VCaP (cell line): ENCODE measurements at regions not wholly inside any gene's neighbourhood (a gene's known extent, or its start where the extent isn't known, plus 50 kb on each side); places are given as distances from the start of the nearest gene placed in this dataset.
"Not testable (repeated sequence)": the region's sequence is repeated elsewhere in the genome, so short reads cannot be mapped to it uniquely, and the experiment has no call there.

ENCODE experiments used
- H3K27ac ChIP-seq: fragments of 450-650 bp; 2 replicates; pipeline ENCODE4 v1.5.1; 2017
- TF ChIP-seq, protein P1 (sequence below): fragments of 450-650 bp; conservative IDR thresholded peaks from 2 replicates; pipeline ENCODE4 v1.5.1; 2017; ENCODE audit warnings: mild to moderate bottlenecking, moderate library complexity

DNA sequence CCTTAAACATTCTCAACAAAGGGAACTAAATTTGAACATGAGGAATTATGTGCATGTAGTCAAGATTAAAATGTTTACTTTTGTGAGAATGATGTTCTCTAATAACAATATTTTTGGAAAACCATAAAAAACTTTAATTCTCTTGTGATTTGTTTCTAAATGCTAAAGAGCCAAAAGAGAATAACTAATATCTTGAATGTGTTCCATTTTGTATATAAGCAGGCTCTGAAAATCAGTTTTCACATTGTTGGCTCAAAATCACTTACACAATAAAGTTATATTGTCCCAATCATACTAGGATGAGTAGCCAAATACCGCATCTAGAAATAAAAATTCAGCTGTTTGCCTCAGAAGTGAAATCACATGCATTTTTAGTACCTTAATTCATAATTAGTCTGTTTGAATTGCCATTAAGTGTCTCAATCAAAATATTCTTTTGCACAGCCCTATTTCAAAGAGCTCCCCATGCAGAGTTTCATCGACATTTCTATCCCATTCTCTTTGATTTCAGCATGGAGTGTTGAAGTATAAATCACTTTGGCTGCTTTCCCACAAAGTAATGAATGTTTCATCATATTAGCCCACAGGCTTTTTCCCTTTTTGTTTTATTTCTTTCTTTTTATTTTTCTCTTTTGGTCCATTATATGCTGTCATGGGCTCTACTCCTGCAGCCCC, 420.3 kb upstream of the POM121L12 start:
- TF ChIP-seq, protein P1, sequence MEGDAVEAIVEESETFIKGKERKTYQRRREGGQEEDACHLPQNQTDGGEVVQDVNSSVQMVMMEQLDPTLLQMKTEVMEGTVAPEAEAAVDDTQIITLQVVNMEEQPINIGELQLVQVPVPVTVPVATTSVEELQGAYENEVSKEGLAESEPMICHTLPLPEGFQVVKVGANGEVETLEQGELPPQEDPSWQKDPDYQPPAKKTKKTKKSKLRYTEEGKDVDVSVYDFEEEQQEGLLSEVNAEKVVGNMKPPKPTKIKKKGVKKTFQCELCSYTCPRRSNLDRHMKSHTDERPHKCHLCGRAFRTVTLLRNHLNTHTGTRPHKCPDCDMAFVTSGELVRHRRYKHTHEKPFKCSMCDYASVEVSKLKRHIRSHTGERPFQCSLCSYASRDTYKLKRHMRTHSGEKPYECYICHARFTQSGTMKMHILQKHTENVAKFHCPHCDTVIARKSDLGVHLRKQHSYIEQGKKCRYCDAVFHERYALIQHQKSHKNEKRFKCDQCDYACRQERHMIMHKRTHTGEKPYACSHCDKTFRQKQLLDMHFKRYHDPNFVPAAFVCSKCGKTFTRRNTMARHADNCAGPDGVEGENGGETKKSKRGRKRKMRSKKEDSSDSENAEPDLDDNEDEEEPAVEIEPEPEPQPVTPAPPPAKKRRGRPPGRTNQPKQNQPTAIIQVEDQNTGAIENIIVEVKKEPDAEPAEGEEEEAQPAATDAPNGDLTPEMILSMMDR, result no peak
- no peak overlapping the region for H3K27ac ChIP-seq

DNA sequence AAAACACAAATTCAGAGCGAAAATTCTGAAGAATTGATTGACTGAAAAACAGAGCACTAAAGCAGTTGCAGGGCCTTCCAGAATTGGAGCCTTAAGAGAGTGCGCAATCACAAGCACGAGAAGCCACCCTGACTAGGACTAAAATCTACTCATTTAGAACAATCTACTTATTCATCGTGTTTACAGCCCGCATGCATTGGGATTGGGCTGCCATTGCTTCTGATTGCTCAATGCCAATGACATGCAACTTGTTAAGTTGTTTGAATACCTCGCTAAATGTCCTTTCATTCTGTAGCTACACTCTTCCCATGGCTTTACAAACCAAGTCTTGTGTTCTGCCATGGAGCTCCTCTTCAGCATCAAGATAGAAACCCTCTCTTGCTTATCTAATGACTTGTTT, 425.9 kb upstream of the POM121L12 start:
- H3K27ac ChIP-seq, result no peak overlapping the region
- TF ChIP-seq, protein P1, result no peak

DNA sequence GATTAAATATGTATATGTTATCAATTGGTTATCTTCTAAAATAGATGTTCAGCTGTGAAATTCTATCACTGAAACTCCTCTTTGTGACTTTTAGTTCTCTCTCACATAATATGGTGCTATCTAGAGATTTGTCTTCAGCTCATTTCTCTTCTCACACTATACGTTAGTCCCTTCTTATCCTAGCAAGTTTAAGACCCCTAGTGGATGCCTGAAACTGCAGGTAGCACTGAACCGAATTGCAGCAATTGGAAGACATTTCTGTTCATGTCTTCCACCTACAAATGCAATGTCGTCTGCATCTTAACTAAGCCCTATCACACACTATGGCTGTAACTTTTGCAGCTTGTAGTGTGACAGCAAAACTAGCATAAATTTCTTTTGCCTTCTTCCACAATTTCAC, 442.7 kb upstream of the POM121L12 start:
- TF ChIP-seq, protein P1, result 0 out of 2 replicates have a peak, but pooled peaks have one; percentile 33
- no peak overlapping the region for H3K27ac ChIP-seq

DNA sequence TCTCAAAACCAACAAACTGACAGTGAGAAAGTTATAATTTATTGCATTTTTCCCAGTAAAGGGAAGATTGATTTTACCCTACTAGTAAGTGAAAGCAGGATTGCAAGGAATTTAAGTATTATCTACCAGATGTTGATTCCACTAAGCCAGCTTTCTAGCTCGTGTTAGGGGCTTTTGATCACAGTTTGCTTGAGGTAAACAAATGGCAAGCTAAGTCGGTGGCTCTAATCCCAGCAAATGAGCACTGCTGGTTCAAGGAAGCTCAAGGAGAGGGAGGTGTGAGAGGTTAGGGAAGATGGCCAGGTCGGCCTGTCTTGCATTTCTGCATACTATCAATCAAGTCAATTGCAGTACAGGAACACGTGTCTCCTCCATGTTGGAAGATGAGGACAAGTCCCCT, 448.7 kb upstream of the POM121L12 start:
- TF ChIP-seq, protein P1, result no peak
- H3K27ac ChIP-seq, result no peak overlapping the region

DNA sequence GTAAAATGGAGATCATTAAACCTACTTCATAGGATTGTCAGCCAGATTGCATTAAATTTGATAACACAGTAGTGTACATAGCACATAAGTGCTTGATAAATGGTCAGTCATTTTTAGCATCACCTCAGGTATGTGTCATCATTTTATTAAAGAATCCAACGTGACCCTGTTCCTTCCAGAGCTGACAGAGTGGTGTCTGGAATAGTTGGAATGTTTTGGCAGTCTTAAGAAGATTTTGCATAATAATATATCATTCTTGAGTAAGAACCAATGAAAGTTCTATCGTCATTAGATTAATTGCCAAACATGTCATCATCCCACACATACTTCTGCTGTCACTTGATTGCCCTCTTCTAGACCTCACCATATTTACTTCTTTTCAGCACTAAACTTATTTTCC, 451.4 kb upstream of the POM121L12 start:
- TF ChIP-seq, protein P1, result no peak

DNA sequence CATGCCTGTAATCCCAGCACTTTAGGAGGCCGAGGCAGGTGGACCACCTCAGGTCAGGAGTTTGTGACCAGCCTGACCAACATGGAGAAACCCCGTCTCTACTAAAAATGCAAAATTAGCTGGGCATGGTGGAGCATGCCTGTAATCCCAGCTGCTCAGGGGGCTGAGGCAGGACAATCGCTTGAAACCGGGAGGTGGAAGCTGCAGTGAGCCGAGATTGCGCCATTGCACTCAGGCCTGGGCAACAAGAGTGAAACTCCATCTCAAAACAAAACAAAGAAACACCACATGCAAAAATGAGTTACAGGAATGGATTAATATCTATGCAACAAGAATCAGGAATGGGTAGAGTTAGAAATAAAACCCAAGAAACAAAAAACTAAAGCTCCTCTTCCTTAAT, 462.3 kb upstream of the POM121L12 start:
- H3K27ac ChIP-seq, result not testable (repeated sequence)

More for the DNA sequence above, 451.4 kb upstream of the POM121L12 start:
- H3K27ac ChIP-seq, result no peak overlapping the region

DNA sequence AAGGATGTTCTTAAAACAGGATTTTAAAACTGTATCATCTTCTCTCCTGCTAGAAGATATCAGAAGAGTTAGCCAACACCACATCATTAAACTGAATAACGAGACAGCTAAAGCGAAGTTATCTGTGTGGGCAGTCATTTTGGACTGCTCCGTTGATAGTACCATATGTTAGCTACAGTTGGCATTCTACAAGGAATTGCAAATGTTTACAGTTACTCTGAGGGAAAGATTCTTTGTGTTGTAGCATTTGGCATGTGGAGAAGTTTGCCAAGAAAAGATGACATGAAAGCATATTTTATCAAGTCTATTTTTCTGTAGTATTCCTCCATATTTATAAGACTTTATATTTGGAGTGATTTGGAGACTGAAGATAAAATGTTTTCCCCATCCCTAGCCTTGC, 464.4 kb upstream of the POM121L12 start:
- TF ChIP-seq, protein P1, result no peak
- H3K27ac ChIP-seq, result no peak overlapping the region

DNA sequence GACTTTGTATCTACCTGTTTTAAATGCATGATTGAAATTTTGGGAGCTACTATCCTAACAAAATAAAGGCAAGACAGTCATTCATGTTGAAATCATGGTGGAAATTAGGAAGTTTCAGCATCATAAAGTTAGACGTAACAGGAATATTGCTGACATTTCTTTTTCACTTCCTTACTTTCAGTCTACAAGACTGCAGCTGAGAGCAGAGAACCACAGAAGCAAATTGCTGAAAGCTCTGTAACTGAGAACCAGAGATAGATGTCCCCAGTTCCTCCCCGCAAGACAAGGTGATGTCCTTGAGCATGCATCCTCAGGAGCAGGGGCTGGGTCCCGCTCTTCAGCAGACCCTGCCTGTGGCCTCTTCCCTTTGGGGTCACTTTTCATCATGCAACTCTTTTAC, 466.3 kb upstream of the POM121L12 start:
- TF ChIP-seq, protein P1, result no peak

More for the DNA sequence above, 466.3 kb upstream of the POM121L12 start:
- H3K27ac ChIP-seq, result no peak overlapping the region
